SIG-M5 treated with dmso at 0.1 percent for 504 hours (cell line): ENCODE measurements at regions not wholly inside any gene's neighbourhood (a gene's known extent, or its start where the extent isn't known, plus 50 kb on each side); places are given as distances from the start of the nearest gene placed in this dataset.

Source experiments
- DNase-seq: peaks from one replicate; lab custom pipeline; 2025; ENCODE audit not compliant: unreplicated experiment; lab: John Stamatoyannopoulos, UW

DNA sequence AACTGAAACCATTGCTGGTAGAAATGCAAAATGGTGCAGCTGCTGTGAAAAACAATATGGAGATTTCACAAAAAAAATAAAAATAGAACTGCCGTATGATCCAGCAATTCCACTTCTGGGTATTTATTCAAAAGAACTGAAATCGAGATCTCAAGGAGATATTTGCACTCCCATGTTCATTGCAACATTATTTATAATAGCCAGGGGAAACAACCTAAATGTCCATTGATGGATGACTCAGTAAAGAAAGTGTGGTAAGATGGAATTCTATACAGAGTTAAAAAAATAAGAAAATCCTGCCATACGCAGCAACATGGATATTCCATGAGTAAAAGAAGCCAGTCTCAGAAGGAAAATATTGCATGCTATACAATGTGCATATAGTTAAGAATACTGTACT is 290.6 kb upstream of the GHITM start:
- DNase-seq: no peak

- no peak for DNase-seq
These were observed 290.2 kb upstream of the GHITM start for GRCh38 chr10:83849150-83849549.

DNA sequence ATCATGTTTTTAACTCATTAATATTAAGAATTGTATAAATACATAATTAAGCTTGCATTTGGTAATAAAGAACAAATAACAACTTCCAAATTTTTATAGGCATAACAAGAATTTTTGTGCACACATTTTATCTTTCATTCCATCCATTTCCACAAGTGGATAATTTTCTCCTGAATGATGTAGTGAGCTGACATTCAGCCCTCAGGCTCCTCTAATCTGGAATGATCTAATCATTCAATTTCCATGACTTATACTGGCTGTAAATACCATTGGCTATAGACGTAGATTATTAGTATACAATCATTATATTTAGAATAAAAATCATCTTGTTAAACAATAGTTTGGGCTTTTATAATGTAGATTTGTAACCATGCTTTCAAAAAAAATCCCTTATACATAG is 287.2 kb upstream of the GHITM start:
- DNase-seq: no peak

DNA sequence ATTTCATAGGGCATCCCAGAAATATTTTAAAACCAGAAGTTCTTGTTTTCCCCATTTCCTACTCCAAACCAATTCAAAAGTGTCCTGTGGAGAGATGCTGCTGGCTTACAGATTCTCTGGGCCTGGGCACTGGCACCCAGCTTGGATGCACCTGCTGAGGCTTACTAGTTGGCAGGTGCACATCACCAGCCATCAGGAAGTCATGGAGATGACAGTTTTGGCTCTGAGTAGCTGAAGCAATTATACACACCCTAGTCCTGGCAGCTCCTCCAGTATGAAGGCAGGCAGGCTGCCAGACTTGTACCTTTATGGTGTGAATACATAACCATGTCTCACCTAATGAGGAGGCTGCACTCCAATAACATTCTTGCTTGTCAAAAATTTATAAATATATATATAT is 276.6 kb upstream of the GHITM start:
- DNase-seq: no peak

- no peak for DNase-seq
These were observed 275.9 kb upstream of the GHITM start for GRCh38 chr10:83863283-83863966.

GRCh38 chr10:83869898-83870297 is 269.4 kb upstream of the GHITM start:
- no peak for DNase-seq

DNA sequence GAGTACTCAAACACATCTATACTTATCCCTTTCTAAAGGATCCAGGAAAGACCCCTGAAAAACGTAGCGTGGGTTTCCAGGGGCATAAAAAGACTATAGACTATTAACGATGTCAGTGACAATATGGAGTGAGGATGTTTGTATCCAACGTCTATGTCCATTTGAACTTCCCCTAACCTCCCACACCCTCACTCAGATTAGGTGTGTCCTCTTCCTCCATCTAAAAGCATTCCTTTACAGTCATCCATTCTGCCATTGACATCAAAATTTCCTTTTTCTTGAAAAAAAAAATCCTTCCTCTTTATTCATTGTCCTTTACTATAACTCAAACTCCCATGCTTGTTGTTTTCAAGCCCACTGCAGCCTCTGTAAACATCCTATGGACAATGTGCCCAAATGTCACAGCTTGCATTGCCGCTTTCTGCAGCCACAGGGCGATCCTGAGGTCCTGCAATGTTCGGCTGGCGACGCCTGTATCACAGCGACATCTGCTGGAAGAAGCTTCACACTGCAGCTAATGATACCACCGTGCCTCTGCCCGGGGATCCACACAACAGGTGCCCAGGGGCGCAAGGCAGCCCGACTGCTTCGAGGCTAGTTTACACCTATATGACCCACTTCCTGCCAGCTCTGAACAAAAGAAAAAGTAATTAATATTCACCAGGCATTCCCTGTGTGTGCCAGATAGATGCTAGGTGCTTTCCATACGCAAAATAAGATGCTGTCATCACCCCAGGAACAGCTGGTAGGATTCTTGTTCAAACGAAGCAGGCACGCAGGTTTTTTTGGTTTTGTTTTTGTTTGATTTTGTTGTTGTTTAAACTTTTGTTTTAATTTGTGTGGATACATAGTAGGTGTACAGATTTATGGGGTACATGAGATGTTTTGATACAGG is 267.9 kb upstream of the GHITM start:
- peak; percentile 43 for DNase-seq

GRCh38 chr10:83880252-83880791 is 259.0 kb upstream of the GHITM start:
- DNase-seq: no peak

- no peak for DNase-seq
These were observed 257.6 kb upstream of the GHITM start for GRCh38 chr10:83881661-83882060.

- DNase-seq: no peak
These were observed 252.4 kb upstream of the GHITM start for GRCh38 chr10:83886871-83887270.

GRCh38 chr10:83892737-83893136 is 246.6 kb upstream of the GHITM start:
- no peak for DNase-seq

- no peak for DNase-seq
These were observed 243.1 kb upstream of the GHITM start for GRCh38 chr10:83896219-83896618.

DNA sequence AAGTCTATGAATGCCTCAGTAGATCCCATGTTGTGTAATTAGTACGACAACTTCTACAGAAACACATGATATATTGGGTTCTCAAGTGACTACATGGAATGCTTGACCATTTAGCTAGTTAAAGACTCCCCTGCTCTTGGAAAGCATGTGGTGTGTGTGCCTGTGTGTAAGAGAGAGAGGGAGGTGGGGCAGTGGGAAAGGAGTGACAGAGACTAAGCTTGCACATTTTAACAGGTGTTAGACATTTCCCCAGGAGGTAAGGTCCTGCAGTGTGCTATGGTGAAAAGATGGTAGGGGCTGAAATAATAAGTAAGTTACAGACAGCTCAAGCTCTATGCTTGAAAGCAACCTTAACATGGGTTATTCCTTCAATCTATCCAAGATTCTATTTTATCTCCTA is 241.7 kb upstream of the GHITM start:
- DNase-seq: no peak

GRCh38 chr10:83908506-83908905 is 230.8 kb upstream of the GHITM start:
- no peak for DNase-seq

GRCh38 chr10:83909001-83909400 is 230.3 kb upstream of the GHITM start:
- DNase-seq: no peak

DNA sequence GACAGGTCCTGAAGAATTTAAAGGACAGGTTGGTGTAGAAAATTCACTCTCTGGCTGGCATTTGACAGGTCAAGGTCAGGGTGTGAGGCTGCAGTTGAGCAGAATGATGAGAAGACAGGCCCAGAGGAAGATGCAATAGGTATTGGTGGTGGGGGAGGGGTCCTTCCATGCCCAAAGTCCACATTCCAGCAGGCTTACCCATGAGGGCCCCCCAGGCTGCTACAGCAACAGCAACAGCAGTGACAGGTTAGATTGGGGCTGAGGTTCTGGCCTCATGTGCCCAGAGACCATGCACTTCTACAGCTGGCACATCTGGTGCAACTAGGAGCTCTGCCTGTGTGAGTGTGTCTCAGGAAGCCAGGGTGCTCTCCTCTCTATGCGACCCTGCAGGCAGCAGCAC is 223.5 kb upstream of the GHITM start:
- DNase-seq: no peak

- peak; percentile 56 for DNase-seq
These were observed 221.5 kb upstream of the GHITM start for GRCh38 chr10:83917537-83918506.

- no peak for DNase-seq
These were observed 220.1 kb upstream of the GHITM start for GRCh38 chr10:83919187-83919586.

- DNase-seq: no peak
These were observed 217.1 kb upstream of the GHITM start for GRCh38 chr10:83921984-83922860.

DNA sequence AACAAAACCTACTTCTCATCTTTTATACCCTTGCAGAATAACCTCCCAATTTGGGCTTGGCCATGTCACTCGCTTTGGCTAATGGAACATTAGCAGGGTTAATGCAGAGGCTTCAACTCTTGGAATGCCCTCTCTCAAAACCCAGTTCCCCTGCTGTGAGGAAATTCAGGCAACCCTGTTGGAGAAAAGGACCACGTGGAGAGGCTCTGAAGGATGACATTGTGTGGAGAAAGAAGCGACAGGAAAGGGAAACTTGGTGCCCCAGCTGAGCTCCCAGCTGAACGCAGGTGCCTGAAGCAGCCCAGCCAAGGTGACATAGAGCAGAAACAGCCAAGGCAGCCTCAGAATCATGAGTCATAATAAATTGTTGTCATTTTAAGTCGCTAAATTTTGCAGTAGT is 214.2 kb upstream of the GHITM start:
- DNase-seq: no peak
